ENCODE measurements at regions not wholly inside any gene's neighbourhood (a gene's known extent, or its start where the extent isn't known, plus 50 kb on each side); places are given as distances from the start of the nearest gene placed in this dataset.

- no TSS peak for BruUV-seq (replicated peaks)
- no peak overlapping the region for H3K27ac ChIP-seq (ENCODE audit: extremely low read length, insufficient read depth, low read length)
- in situ Hi-C loops (cut with HindIII; ENCODE audit: extremely low pct_ligation_motif_present, low pct_unique_long_range_greater_than_20kb) (no loop called here), intact Hi-C loops (cut with micrococcal nuclease; ENCODE audit: unreplicated experiment) (no loop called here)
- no peaks in the 10 kb centered on the region for H3K36me3 ChIP-seq (replicated peaks in 1 of 2; ENCODE audit: control insufficient read depth in 1 of 2, insufficient read depth in 2 of 2, low read length in 2 of 2)
- no peaks in the 10 kb centered on the region for H4K20me1 ChIP-seq (ENCODE audit: insufficient read depth, low read length)
- H3K9ac ChIP-seq (ENCODE audit: insufficient read depth, low read depth, low read length), result no peak overlapping the region
- no peak overlapping the region for H2AFZ ChIP-seq (ENCODE audit: low read length)
- TF ChIP-seq GFI1 (CRISPR knock-in tag; IDR thresholded peaks at IDR 0.05; ENCODE audit: borderline replicate concordance) (no peak), TEAD3 (CRISPR knock-in tag; optimal IDR thresholded peaks at IDR 0.05; ENCODE audit: borderline replicate concordance) (no peak), ZNF496 (CRISPR knock-in tag; IDR thresholded peaks at IDR 0.05; ENCODE audit: insufficient replicate concordance) (no peak), ATF5 (CRISPR knock-in tag; IDR thresholded peaks at IDR 0.05; ENCODE audit: low read depth) (no peak), ZNF329 (CRISPR knock-in tag; IDR thresholded peaks at IDR 0.05; ENCODE audit: low read depth) (no peak), RCOR2 (CRISPR knock-in tag; IDR thresholded peaks at IDR 0.05) (no peak), SNAPC5 (CRISPR knock-in tag; IDR thresholded peaks at IDR 0.05; ENCODE audit: borderline replicate concordance) (no peak)
- ChIA-PET POLR2A (no interaction called here), CTCF (ENCODE audit: low intra/inter-chr PET ratio, low total read pairs) (no interaction called here)
- H3K9me3 ChIP-seq (ENCODE audit: low read length), result no peaks in the 10 kb centered on the region
- H3K27me3 ChIP-seq (ENCODE audit: control insufficient read depth in 1 of 2, insufficient read depth in 2 of 2, low read length in 2 of 2), result no peaks in the 10 kb centered on the region
- no peak for DNase-seq (ENCODE audit: low spot score)
- no peak for FAIRE-seq
- H3K4me3 ChIP-seq (replicated peaks in 1 of 3; ENCODE audit: insufficient read depth in 1 of 3, low read depth in 2 of 3, low read length in 3 of 3), result no peak overlapping the region
- H3K4me2 ChIP-seq (ENCODE audit: low read depth, low read length), result no peak overlapping the region
- no peaks in the 10 kb centered on the region for H3K79me2 ChIP-seq (ENCODE audit: insufficient read depth, low read length)
- 2% methylated on average over 6 of the region's 6 CpGs for WGBS (ENCODE audit: low lambda C conversion rate)
- no peak for ATAC-seq
- H3K4me1 ChIP-seq (ENCODE audit: insufficient read depth, low read length), result no peaks in the 10 kb centered on the region
These were observed 1240.0 kb upstream of the ADGRL3 start for GRCh38 chr4:59960143-59960542.

- TF ChIP-seq ZBTB8A (CRISPR knock-in tag; IDR thresholded peaks at IDR 0.05; ENCODE audit: borderline replicate concordance, low read depth) (no peak), ZNF24 (IDR thresholded peaks at IDR 0.05) (no peak)
- intact Hi-C loops (cut with micrococcal nuclease; ENCODE audit: unreplicated experiment), result no loop called here
- DNase-seq (ENCODE audit: low spot score), result no peak
- no peaks in the 10 kb centered on the region for H3K9me3 ChIP-seq (ENCODE audit: low read length)
- ChIA-PET CTCF (ENCODE audit: low intra/inter-chr PET ratio, low total read pairs) (no interaction called here), POLR2A (no interaction called here)
- H3K9ac ChIP-seq (ENCODE audit: insufficient read depth, low read depth, low read length), result no peak overlapping the region
- H2AFZ ChIP-seq (ENCODE audit: low read length), result no peak overlapping the region
- BruUV-seq (replicated peaks), result no TSS peak
- no peaks in the 10 kb centered on the region for H4K20me1 ChIP-seq (ENCODE audit: insufficient read depth, low read length)
- no peak overlapping the region for H3K27ac ChIP-seq (ENCODE audit: extremely low read length, insufficient read depth, low read length)
- no peak for FAIRE-seq
- H3K27me3 ChIP-seq (ENCODE audit: control insufficient read depth in 1 of 2, insufficient read depth in 2 of 2, low read length in 2 of 2), result no peaks in the 10 kb centered on the region
- no peaks in the 10 kb centered on the region for H3K79me2 ChIP-seq (ENCODE audit: insufficient read depth, low read length)
- no peaks in the 10 kb centered on the region for H3K36me3 ChIP-seq (replicated peaks in 1 of 2; ENCODE audit: control insufficient read depth in 1 of 2, insufficient read depth in 2 of 2, low read length in 2 of 2)
- H3K4me2 ChIP-seq (ENCODE audit: low read depth, low read length), result no peak overlapping the region
- ATAC-seq, result no peak
- H3K4me3 ChIP-seq (replicated peaks in 1 of 3; ENCODE audit: insufficient read depth in 1 of 3, low read depth in 2 of 3, low read length in 3 of 3), result no peak overlapping the region
- in situ Hi-C loops (cut with HindIII; ENCODE audit: extremely low pct_ligation_motif_present, low pct_unique_long_range_greater_than_20kb), result no loop called here
- H3K4me1 ChIP-seq (ENCODE audit: insufficient read depth, low read length), result no peaks in the 10 kb centered on the region
These were observed 1233.4 kb upstream of the ADGRL3 start for GRCh38 chr4:59966758-59967157.
